NCI-H1930 (cell line): ENCODE measurements at regions not wholly inside any gene's neighbourhood (a gene's known extent, or its start where the extent isn't known, plus 50 kb on each side); places are given as distances from the start of the nearest gene placed in this dataset.
"Not testable (repeated sequence)": the region's sequence is repeated elsewhere in the genome, so short reads cannot be mapped to it uniquely, and the experiment has no call there.

Experiments used
- DNase-seq, 2 experiments: peaks; one replicate each; lab custom pipeline; 2025; lab: John Stamatoyannopoulos, UW

- no peak for DNase-seq
These were observed 91.2 kb downstream of the RCHY1 start for GRCh38 chr4:75422998-75423397.

- no peak for DNase-seq
These were observed 101.5 kb downstream of the RCHY1 start for GRCh38 chr4:75412746-75413145.

- DNase-seq = no peak
These were observed 115.7 kb downstream of the RCHY1 start for GRCh38 chr4:75398501-75398900.

- no peak for DNase-seq
These were observed 122.6 kb downstream of the RCHY1 start for GRCh38 chr4:75391489-75392166.

GRCh38 chr4:75386426-75386825 lies 127.8 kb downstream of the RCHY1 start:
- DNase-seq = not testable (repeated sequence)

- DNase-seq = no peak
These were observed 129.1 kb downstream of the RCHY1 start for GRCh38 chr4:75385106-75385505.

- no peak for DNase-seq
These were observed 137.7 kb downstream of the RCHY1 start for GRCh38 chr4:75376543-75376942.

- no peak for DNase-seq
These were observed 142.3 kb downstream of the RCHY1 start for GRCh38 chr4:75371915-75372314.

GRCh38 chr4:75370576-75370975 lies 143.6 kb downstream of the RCHY1 start:
- DNase-seq = no peak

GRCh38 chr4:75345423-75345822 lies 168.8 kb downstream of the RCHY1 start:
- DNase-seq = no peak

- DNase-seq = no peak
These were observed 169.3 kb downstream of the RCHY1 start for GRCh38 chr4:75344915-75345314.

- DNase-seq = no peak
These were observed 170.9 kb downstream of the RCHY1 start for GRCh38 chr4:75343333-75343732.

- peak in 1 of 2 experiments; percentile 38 for DNase-seq
These were observed 173.6 kb downstream of the RCHY1 start for GRCh38 chr4:75340561-75340960.

- no peak for DNase-seq
These were observed 175.8 kb downstream of the RCHY1 start for GRCh38 chr4:75338352-75338880.

GRCh38 chr4:75327804-75328512 lies 186.2 kb downstream of the RCHY1 start:
- DNase-seq = no peak

GRCh38 chr4:75325318-75325979 lies 188.8 kb downstream of the RCHY1 start:
- no peak for DNase-seq

GRCh38 chr4:75321484-75321883 lies 192.7 kb downstream of the RCHY1 start:
- DNase-seq = no peak

GRCh38 chr4:75317641-75318040 lies 196.6 kb downstream of the RCHY1 start:
- not testable (repeated sequence) for DNase-seq

GRCh38 chr4:75308049-75308448 lies 206.2 kb downstream of the RCHY1 start:
- no peak for DNase-seq

- DNase-seq = no peak
These were observed 207.7 kb downstream of the RCHY1 start for GRCh38 chr4:75306506-75306905.

GRCh38 chr4:75302648-75303047 lies 211.6 kb downstream of the RCHY1 start:
- no peak for DNase-seq

- DNase-seq = peak; percentile 26 to 68
These were observed 224.2 kb downstream of the RCHY1 start for GRCh38 chr4:75289914-75290582.
